ENCODE measurements at regions not wholly inside any gene's neighbourhood (a gene's known extent, or its start where the extent isn't known, plus 50 kb on each side); places are given as distances from the start of the nearest gene placed in this dataset.

GRCh38 chr19:31126236-31126635 lies 223.0 kb downstream of the TSHZ3 start:
- H3K27ac ChIP-seq (replicated peaks), result no peak overlapping the region
- DNase-seq, result no peak
- H3K36me3 ChIP-seq, result no peaks in the 10 kb centered on the region
- peaks cover 16% of the 10 kb centered on the region for H3K27me3 ChIP-seq (ENCODE audit: low read depth)
- no peaks in the 10 kb centered on the region for H3K9me3 ChIP-seq (replicated peaks)
- no peak overlapping the region for H3K4me3 ChIP-seq
- intact Hi-C loops (cut with micrococcal nuclease), result no loop called here
- TF ChIP-seq CTCF (IDR thresholded peaks at IDR 0.05; ENCODE audit: borderline replicate concordance), result no peak
- H3K4me1 ChIP-seq, result no peaks in the 10 kb centered on the region

GRCh38 chr19:31125071-31125470 lies 224.2 kb downstream of the TSHZ3 start:
- intact Hi-C loops (cut with micrococcal nuclease), result no loop called here
- no peak for TF ChIP-seq CTCF (IDR thresholded peaks at IDR 0.05; ENCODE audit: borderline replicate concordance)
- Histone ChIP-seq H3K4me3 (no peak overlapping the region), H3K27ac (replicated peaks) (no peak overlapping the region), H3K9me3 (replicated peaks) (no peaks in the 10 kb centered on the region), H3K36me3 (no peaks in the 10 kb centered on the region), H3K27me3 (ENCODE audit: low read depth) (peaks cover 19% of the 10 kb centered on the region), H3K4me1 (no peaks in the 10 kb centered on the region)
- no peak for DNase-seq

DNA sequence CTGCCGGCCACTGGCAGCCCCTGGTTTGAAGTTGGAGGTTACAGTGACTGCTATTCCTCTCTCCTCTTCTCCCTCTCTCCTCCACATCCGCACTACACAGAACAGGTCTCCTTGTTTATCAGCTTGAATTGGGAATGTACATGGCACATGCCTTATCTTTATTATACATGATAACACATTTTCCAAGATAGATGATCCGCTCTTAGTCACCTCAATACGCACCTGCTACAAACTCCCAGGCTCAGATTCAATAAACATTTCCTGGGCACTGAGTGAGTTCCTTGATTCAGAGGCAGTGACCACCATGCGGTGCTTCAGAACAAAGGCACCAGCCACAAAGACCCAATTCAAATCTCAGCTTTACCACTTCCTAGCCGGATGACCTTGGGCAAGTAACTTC lies 227.7 kb downstream of the TSHZ3 start:
- H3K9me3 ChIP-seq (replicated peaks), result no peaks in the 10 kb centered on the region
- intact Hi-C loops (cut with micrococcal nuclease), result no loop called here
- DNase-seq, result no peak
- H3K36me3 ChIP-seq, result no peaks in the 10 kb centered on the region
- no peak for TF ChIP-seq CTCF (IDR thresholded peaks at IDR 0.05; ENCODE audit: borderline replicate concordance)
- H3K4me3 ChIP-seq, result no peak overlapping the region
- peaks cover 31% of the 10 kb centered on the region for H3K27me3 ChIP-seq (ENCODE audit: low read depth)
- no peak overlapping the region for H3K27ac ChIP-seq (replicated peaks)
- peaks cover 7% of the 10 kb centered on the region for H3K4me1 ChIP-seq

GRCh38 chr19:31120952-31121351 lies 228.3 kb downstream of the TSHZ3 start:
- H3K27me3 ChIP-seq (ENCODE audit: low read depth), result peaks cover 34% of the 10 kb centered on the region
- intact Hi-C loops (cut with micrococcal nuclease), result no loop called here
- no peak for DNase-seq
- no peaks in the 10 kb centered on the region for H3K9me3 ChIP-seq (replicated peaks)
- no peak overlapping the region for H3K27ac ChIP-seq (replicated peaks)
- H3K36me3 ChIP-seq, result no peaks in the 10 kb centered on the region
- no peak for TF ChIP-seq CTCF (IDR thresholded peaks at IDR 0.05; ENCODE audit: borderline replicate concordance)
- H3K4me1 ChIP-seq, result peaks cover 7% of the 10 kb centered on the region
- no peak overlapping the region for H3K4me3 ChIP-seq

DNA sequence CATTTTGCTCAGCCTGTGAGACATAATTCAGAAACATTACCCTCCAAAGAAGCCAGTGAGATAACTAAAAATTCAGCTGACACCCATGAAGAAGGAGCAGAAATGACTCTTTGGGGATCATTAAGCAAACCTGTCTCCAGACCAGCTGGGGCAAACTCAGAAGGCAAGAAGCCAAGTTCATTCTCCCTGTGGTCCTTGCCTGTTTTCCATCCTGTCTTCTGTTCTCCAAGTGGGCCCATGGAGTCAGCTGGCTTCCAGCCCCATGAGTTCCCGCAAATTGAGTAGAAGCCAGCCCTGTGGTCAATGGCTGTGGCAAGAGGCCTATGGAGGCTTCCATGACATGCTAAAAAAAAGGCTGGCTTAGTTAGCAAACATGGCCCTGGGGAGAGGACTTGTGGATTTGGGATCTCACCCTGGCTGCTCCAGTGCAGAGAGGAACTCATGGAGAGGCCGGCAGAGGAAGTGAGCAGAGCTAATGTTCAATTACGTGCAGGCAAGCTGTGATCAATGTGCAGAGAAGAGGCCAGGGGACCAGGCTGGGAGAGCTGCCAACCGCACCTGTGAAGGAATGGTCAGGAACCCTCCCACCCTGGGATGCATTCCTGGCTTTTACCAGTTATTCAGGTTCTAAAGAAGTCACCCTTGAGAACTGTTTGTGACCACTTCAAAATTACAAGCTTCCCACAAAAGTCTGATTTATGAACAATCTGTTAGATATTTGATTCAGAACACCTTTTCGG lies 229.1 kb downstream of the TSHZ3 start:
- intact Hi-C loops (cut with micrococcal nuclease), result no loop called here
- no peak for TF ChIP-seq CTCF (IDR thresholded peaks at IDR 0.05; ENCODE audit: borderline replicate concordance)
- H3K27ac ChIP-seq (replicated peaks), result no peak overlapping the region
- no peaks in the 10 kb centered on the region for H3K36me3 ChIP-seq
- peaks cover 38% of the 10 kb centered on the region for H3K27me3 ChIP-seq (ENCODE audit: low read depth)
- H3K4me1 ChIP-seq, result peaks cover 7% of the 10 kb centered on the region
- no peak overlapping the region for H3K4me3 ChIP-seq
- DNase-seq, result no peak
- no peaks in the 10 kb centered on the region for H3K9me3 ChIP-seq (replicated peaks)

All from left ventricle myocardium inferior (tissue), 1 donor.